GM12878 (cell line): ENCODE measurements at regions not wholly inside any gene's neighbourhood (a gene's known extent, or its start where the extent isn't known, plus 50 kb on each side); places are given as distances from the start of the nearest gene placed in this dataset.

ENCODE experiments used
- ATAC-seq: fragments of 200-7000 bp; cut with Tn5 transposase; 3 replicates; pipeline ENCODE4 v1.9.1; 2020; ENCODE audit warnings: mild to moderate bottlenecking, moderate library complexity
- BruUV-seq: library from RNA; stranded (reverse); fragments of 400-500 nt; replicated peaks from 2 replicates; lab custom pipeline; 2021; lab: Mats Ljungman, UMichigan
- CTCF ChIA-PET: fragments of 300-600 bp; sonication (Branson Sonifier 250); formaldehyde crosslinking; extraction: SDS; loops from one replicate; lab custom pipeline; 2021; ENCODE audit warnings: inconsistent platforms; lab: Yijun Ruan, JAX
- POLR2A ChIA-PET: fragments of 350-600 bp; formaldehyde crosslinking; extraction: SDS; loops from one replicate; lab custom pipeline; 2021; ENCODE audit warnings: inconsistent platforms; lab: Charles Lee
- RAD21 ChIA-PET: fragments of 300-600 bp; sonication (Branson Sonifier 250); formaldehyde crosslinking; loops from one replicate; lab custom pipeline; 2023; ENCODE audit warnings: antibody characterized with exemption; ENCODE audit not compliant: unreplicated experiment; lab: Charles Lee
- SMC1A ChIA-PET: fragments of 300-600 bp; sonication (Branson Sonifier 250); formaldehyde crosslinking; loops from one replicate; lab custom pipeline; 2023; ENCODE audit not compliant: unreplicated experiment, uncharacterized antibody; lab: Charles Lee
- DNase-seq: peaks from one replicate; pipeline ENCODE4 v3.0.0-alpha.2; 2011; ENCODE audit warnings: low read depth, low spot score
- FAIRE-seq: peaks from 3 replicates; lab custom pipeline; 2011; peaks lifted over from hg19 to GRCh38; lab: Jason Lieb, UNC
- H2AFZ ChIP-seq: 2 replicates; pipeline ENCODE4 v1.6.0; 2011; ENCODE audit warnings: low read depth, low read length, control low read depth; ENCODE audit not compliant: control insufficient read depth
- H3K27ac ChIP-seq: 2 replicates; pipeline ENCODE4 v1.5.1; 2011; ENCODE audit warnings: control low read depth; ENCODE audit not compliant: control insufficient read depth, insufficient read depth
- H3K27me3 ChIP-seq, 2 experiments: replicated peaks in 1 of 2; 2 replicates each; pipeline versions ENCODE4 v1.6.0 to v1.6.1; 2011; ENCODE audit warnings: low read length in 1 of 2; ENCODE audit not compliant: control insufficient read depth in 2 of 2, insufficient read depth in 2 of 2
- H3K36me3 ChIP-seq, 2 experiments: 2 replicates each; pipeline ENCODE4 v1.5.1; 2011; ENCODE audit warnings: low read length in 1 of 2; ENCODE audit not compliant: control insufficient read depth in 2 of 2, insufficient read depth in 2 of 2
- H3K4me1 ChIP-seq: 2 replicates; pipeline ENCODE4 v1.6.1; 2011; ENCODE audit warnings: mild to moderate bottlenecking, low read length, moderate library complexity, mixed read lengths; ENCODE audit not compliant: control insufficient read depth, insufficient read depth
- H3K4me2 ChIP-seq: 2 replicates; pipeline ENCODE4 v1.6.0; 2011; ENCODE audit warnings: control low read depth; ENCODE audit not compliant: control insufficient read depth, insufficient read depth
- H3K4me3 ChIP-seq: fragments of 200-600 bp; sonication (generic); 2 replicates; pipeline ENCODE4 v1.5.1; 2016
- H3K79me2 ChIP-seq: 2 replicates; pipeline ENCODE4 v1.6.0; 2011; ENCODE audit warnings: low read length; ENCODE audit not compliant: control insufficient read depth, insufficient read depth
- H3K9ac ChIP-seq: 2 replicates; pipeline ENCODE4 v1.8.0; 2011; ENCODE audit warnings: low read length, control low read depth, mixed read lengths; ENCODE audit not compliant: control insufficient read depth, insufficient read depth
- H3K9me3 ChIP-seq: replicated peaks from 3 replicates; pipeline ENCODE4 v1.5.1; 2011; ENCODE audit warnings: mild to moderate bottlenecking, low read length; ENCODE audit not compliant: control insufficient read depth, insufficient read depth
- H4K20me1 ChIP-seq: 2 replicates; pipeline ENCODE4 v1.6.0; 2011; ENCODE audit not compliant: control insufficient read depth, insufficient read depth
- DPF2 ChIP-seq: fragments of 450-650 bp; IDR thresholded peaks from 2 replicates; pipeline ENCODE4 v1.6.1; 2017; ENCODE audit warnings: mild to moderate bottlenecking
- EP300 ChIP-seq, 2 experiments: fragments of 150-350 bp in 1 of 2; IDR thresholded peaks; 2 replicates each; pipeline ENCODE4 v1.6.1; 2011 to 2012; ENCODE audit warnings: low read depth in 2 of 2, low read length in 2 of 2, borderline replicate concordance in 1 of 2, improper control_type of control experiment in 1 of 2, inconsistent platforms in 1 of 2; ENCODE audit not compliant: control insufficient read depth in 1 of 2
- ESRRA ChIP-seq: IDR thresholded peaks from 2 replicates; pipeline ENCODE4 v1.6.1; 2012; ENCODE audit warnings: mild to moderate bottlenecking, low read length, improper control_type of control experiment
- GABPA ChIP-seq: IDR thresholded peaks from 2 replicates; pipeline ENCODE4 v1.6.1; 2014; ENCODE audit warnings: antibody characterized with exemption, low read depth, mild to moderate bottlenecking, inconsistent platforms
- HSF1 ChIP-seq: fragments of 150-350 bp; IDR thresholded peaks from 2 replicates; pipeline ENCODE4 v1.6.1; 2014; ENCODE audit warnings: mild to moderate bottlenecking, low read depth, low read length
- IKZF1 ChIP-seq: fragments of 450-650 bp; conservative IDR thresholded peaks from 2 replicates; pipeline ENCODE4 v1.6.1; 2017; ENCODE audit warnings: antibody characterized with exemption, mild to moderate bottlenecking
- JUNB ChIP-seq: IDR thresholded peaks from 2 replicates; pipeline ENCODE4 v1.6.1; 2016; ENCODE audit warnings: antibody characterized with exemption, mild to moderate bottlenecking
- KDM1A ChIP-seq: fragments of 200-600 bp; sonication (generic); IDR thresholded peaks from 2 replicates; pipeline ENCODE4 v1.6.1; 2016; ENCODE audit warnings: borderline replicate concordance
- MLLT1 ChIP-seq: fragments of 450-650 bp; IDR thresholded peaks from 2 replicates; pipeline ENCODE4 v1.6.1; 2016; ENCODE audit warnings: mild to moderate bottlenecking
- NBN ChIP-seq: fragments of 450-650 bp; IDR thresholded peaks from 2 replicates; pipeline ENCODE4 v1.6.1; 2016
- NR2C2 ChIP-seq: IDR thresholded peaks from 2 replicates; pipeline ENCODE4 v1.6.1; 2011; ENCODE audit warnings: borderline replicate concordance, low read depth; ENCODE audit not compliant: control insufficient read depth, insufficient read length
- PAX5 ChIP-seq: IDR thresholded peaks from 2 replicates; pipeline ENCODE4 v1.6.1; 2011; ENCODE audit warnings: low read depth, low read length, borderline replicate concordance
- PBX3 ChIP-seq: IDR thresholded peaks from 2 replicates; pipeline ENCODE4 v1.6.1; 2011; ENCODE audit warnings: mild to moderate bottlenecking, low read depth, low read length, moderate library complexity; ENCODE audit not compliant: insufficient replicate concordance
- RBBP5 ChIP-seq: fragments of 200-600 bp; sonication (generic); conservative IDR thresholded peaks from 2 replicates; pipeline ENCODE4 v1.6.1; 2016
- SIN3A ChIP-seq: IDR thresholded peaks from 2 replicates; pipeline ENCODE4 v1.6.1; 2012; ENCODE audit warnings: low read depth, low read length, improper control_type of control experiment
- SKIL ChIP-seq: fragments of 450-650 bp; IDR thresholded peaks from 2 replicates; pipeline ENCODE4 v1.6.1; 2017; ENCODE audit warnings: mild to moderate bottlenecking, low read depth, inconsistent platforms; ENCODE audit not compliant: poor library complexity, severe bottlenecking
- SREBF2 ChIP-seq: IDR thresholded peaks from 2 replicates; pipeline ENCODE4 v1.6.1; 2012; ENCODE audit warnings: mild to moderate bottlenecking, low read length
- STAT1 ChIP-seq: fragments of 450-650 bp; conservative IDR thresholded peaks from 2 replicates; pipeline ENCODE4 v1.6.1; 2014; ENCODE audit warnings: antibody characterized with exemption, mild to moderate bottlenecking
- TCF12 ChIP-seq: IDR thresholded peaks from 2 replicates; pipeline ENCODE4 v1.6.1; 2011; ENCODE audit warnings: low read depth, mild to moderate bottlenecking, low read length
- WGBS: methylation state at CpG from one replicate; pipeline ENCODE4 v1.1.6; 2016; ENCODE audit warnings: low lambda C conversion rate; ENCODE audit not compliant: insufficient replicate concordance, insufficient coverage; ENCODE audit errors: missing lambda C conversion rate; 5-methylcytosine and 5-hydroxymethylcytosine counted together
- in situ Hi-C: fragments of 300-500 bp; cut with MboI; formaldehyde crosslinking; loops from 9 replicates; pipeline ENCODE4 v1.14.3; 2018; ENCODE audit warnings: mixed read lengths
- intact Hi-C: fragments of 100-400 bp; cut with micrococcal nuclease; formaldehyde crosslinking; loops from one replicate; pipeline ENCODE4 v1.14.2; 2022; ENCODE audit not compliant: unreplicated experiment

GRCh38 chr3:23073724-23074305 lies 129.3 kb upstream of the UBE2E2 start (continued):
- no peak for TF ChIP-seq HSF1
- no peak for TF ChIP-seq PAX5
- TF ChIP-seq KDM1A = no peak

GRCh38 chr3:23075496-23075895 lies 127.6 kb upstream of the UBE2E2 start:
- no peaks in the 10 kb centered on the region for H3K79me2 ChIP-seq
- WGBS = 94% methylated on average over 2 of the region's 2 CpGs
- ATAC-seq = no peak
- no peaks in the 10 kb centered on the region for H3K27me3 ChIP-seq
- SMC1A ChIA-PET = no interaction called here
- no TSS peak for BruUV-seq
- in situ Hi-C loops = no loop called here
- H3K4me2 ChIP-seq = no peak overlapping the region
- H3K9ac ChIP-seq = no peak overlapping the region
- no peaks in the 10 kb centered on the region for H3K36me3 ChIP-seq
- no peak overlapping the region for H2AFZ ChIP-seq
- H3K27ac ChIP-seq = no peak overlapping the region
- POLR2A ChIA-PET = no interaction called here
- H3K4me1 ChIP-seq = peaks cover 12% of the 10 kb centered on the region
- DNase-seq = no peak
- no peaks in the 10 kb centered on the region for H3K9me3 ChIP-seq
- no peaks in the 10 kb centered on the region for H4K20me1 ChIP-seq
- intact Hi-C loops = no loop called here
- H3K4me3 ChIP-seq = no peak overlapping the region
- RAD21 ChIA-PET = no interaction called here
- no peak for FAIRE-seq
- CTCF ChIA-PET = no interaction called here
- TF ChIP-seq EP300 (IDR thresholded peaks at IDR 0.05; ENCODE audit: borderline replicate concordance in 1 of 2, control insufficient read depth in 1 of 2, low read depth in 2 of 2, low read length in 2 of 2) (no peak), GABPA (no peak), ESRRA (no peak), RBBP5 (no peak), SKIL (no peak), TCF12 (no peak), DPF2 (no peak), NR2C2 (no peak), SREBF2 (no peak), JUNB (no peak), IKZF1 (no peak), SIN3A (no peak), MLLT1 (no peak), STAT1 (no peak), NBN (no peak), PBX3 (no peak)
